Stomach (tissue), 8 donors: ENCODE measurements at regions not wholly inside any gene's neighbourhood (a gene's known extent, or its start where the extent isn't known, plus 50 kb on each side); places are given as distances from the start of the nearest gene placed in this dataset.

ENCODE experiments used
- DNase-seq, 2 donors: peaks; one replicate each; pipeline versions ENCODE4 v3.0.0 to v3.0.0-alpha.2; 2013 to 2019
- H3K27ac ChIP-seq, 5 donors: fragments of 200-600 bp in 4 of 5; sonication (generic) in 4 of 5; one replicate each; pipeline ENCODE4 v1.5.1; 2013 to 2019; ENCODE audit warnings: mild to moderate bottlenecking in 1 of 5, moderate library complexity in 1 of 5
- H3K27me3 ChIP-seq, 3 donors: fragments of 200-600 bp; sonication (generic); one replicate each; pipeline ENCODE4 v1.5.1; 2017 to 2019; ENCODE audit warnings: mixed run types in 1 of 3
- H3K36me3 ChIP-seq, 4 donors: fragments of 200-600 bp; sonication (generic); 1 replicate in 3 of 4; 2 replicates in 1 of 4; pipeline ENCODE4 v1.5.1; 2016 to 2019
- H3K4me1 ChIP-seq, 4 donors: fragments of 200-600 bp; sonication (generic); one replicate each; pipeline ENCODE4 v1.5.1; 2016 to 2019
- H3K4me3 ChIP-seq, 4 donors: fragments of 200-600 bp; sonication (generic) in 3 of 4; one replicate each; pipeline ENCODE4 v1.5.1; 2016 to 2019; ENCODE audit warnings: mild to moderate bottlenecking in 1 of 4
- H3K9me3 ChIP-seq, 4 donors: fragments of 200-600 bp; sonication (generic); one replicate each; pipeline ENCODE4 v1.5.1; 2016 to 2019
- CTCF ChIP-seq, 7 experiments: fragments of 450-650 bp in 4 of 7; fragments of 200-600 bp in 3 of 7; sonication (generic) in 3 of 7; IDR thresholded peaks; one replicate each; pipeline ENCODE4 v1.5.1; 2016 to 2019; ENCODE audit warnings: antibody characterized with exemption in 7 of 7, control low read depth in 2 of 7, mild to moderate bottlenecking in 1 of 7
- EP300 ChIP-seq: sonication (generic); formaldehyde crosslinking; IDR thresholded peaks from one replicate; pipeline ENCODE4 v1.6.1; 2017; ENCODE audit warnings: antibody characterized with exemption
- POLR2A ChIP-seq, 4 donors: fragments of 450-650 bp; IDR thresholded peaks; one replicate each; pipeline ENCODE4 v1.6.1; 2016; ENCODE audit warnings: antibody characterized with exemption in 4 of 4, control low read depth in 2 of 4, mild to moderate bottlenecking in 1 of 4, moderate library complexity in 1 of 4
- POLR2AphosphoS5 ChIP-seq, 3 donors: sonication (generic); formaldehyde crosslinking; IDR thresholded peaks; one replicate each; pipeline ENCODE4 v1.6.1; 2016; ENCODE audit warnings: antibody characterized with exemption in 3 of 3
- WGBS, 5 donors: extraction: QIAGEN DNeasy Blood & Tissue Kit in 3 of 5; methylation state at CpG; one replicate each; pipeline versions ENCODE4 v1.1.5 to v1.1.7; 2013 to 2018; 5-methylcytosine and 5-hydroxymethylcytosine counted together
- intact Hi-C: fragments of 100-400 bp; cut with DNase I; formaldehyde crosslinking; loops from one replicate; pipeline ENCODE4 v1.15.1; 2023; ENCODE audit warnings: low total_unique reads
- donor health status: healthy with polysubstance abuse.
- donor health status: Bipolar disorder and iron deficiency.
- donor health status: healthy.

GRCh38 chrX:42274151-42274550 lies 350.8 kb upstream of the CASK start:
- H3K4me1 ChIP-seq, result no peaks in the 10 kb centered on the region
- no peak for DNase-seq
- H3K27ac ChIP-seq, result no peak overlapping the region
- no peaks in the 10 kb centered on the region for H3K36me3 ChIP-seq
- H3K9me3 ChIP-seq, result no peaks in the 10 kb centered on the region
- TF ChIP-seq EP300 (no peak), CTCF (IDR thresholded peaks at IDR 0.05) (no peak), POLR2A (IDR thresholded peaks at IDR 0.05) (no peak), POLR2AphosphoS5 (IDR thresholded peaks at IDR 0.05) (no peak)
- 43 to 98% (median 75%) methylated on average over 2 of the region's 2 CpGs for WGBS, 5 donors
- no peaks in the 10 kb centered on the region for H3K27me3 ChIP-seq
- intact Hi-C loops, result no loop called here
- no peak overlapping the region for H3K4me3 ChIP-seq

GRCh38 chrX:42273387-42273786 lies 350.0 kb upstream of the CASK start:
- intact Hi-C loops, result no loop called here
- no peaks in the 10 kb centered on the region for H3K4me1 ChIP-seq
- WGBS, 5 donors, result 69 to 95% (median 91%) methylated on average over 4 of the region's 4 CpGs
- no peak for DNase-seq
- no peaks in the 10 kb centered on the region for H3K36me3 ChIP-seq
- no peak overlapping the region for H3K27ac ChIP-seq
- no peaks in the 10 kb centered on the region for H3K9me3 ChIP-seq
- no peaks in the 10 kb centered on the region for H3K27me3 ChIP-seq
- no peak overlapping the region for H3K4me3 ChIP-seq
- TF ChIP-seq CTCF (IDR thresholded peaks at IDR 0.05) (no peak), POLR2AphosphoS5 (IDR thresholded peaks at IDR 0.05) (no peak), POLR2A (IDR thresholded peaks at IDR 0.05) (no peak), EP300 (no peak)

GRCh38 chrX:42269186-42269585 lies 345.8 kb upstream of the CASK start:
- no peaks in the 10 kb centered on the region for H3K36me3 ChIP-seq
- no peak overlapping the region for H3K27ac ChIP-seq
- no peaks in the 10 kb centered on the region for H3K9me3 ChIP-seq
- no peaks in the 10 kb centered on the region for H3K4me1 ChIP-seq
- no peak for TF ChIP-seq EP300
- TF ChIP-seq CTCF (IDR thresholded peaks at IDR 0.05), result no peak
- TF ChIP-seq POLR2AphosphoS5 (IDR thresholded peaks at IDR 0.05), result no peak
- no peak for TF ChIP-seq POLR2A (IDR thresholded peaks at IDR 0.05)
- intact Hi-C loops, result no loop called here
- WGBS, 5 donors, result 66 to 86% (median 76%) methylated on average over 2 of the region's 2 CpGs
- no peaks in the 10 kb centered on the region for H3K27me3 ChIP-seq
- DNase-seq, result no peak
- no peak overlapping the region for H3K4me3 ChIP-seq

GRCh38 chrX:42260854-42261253 lies 337.5 kb upstream of the CASK start:
- Histone ChIP-seq H3K9me3 (peaks cover 0 to 7% (median 0%) of the 10 kb centered on the region in 4 donors), H3K27me3 (no peaks in the 10 kb centered on the region), H3K4me3 (no peak overlapping the region), H3K36me3 (no peaks in the 10 kb centered on the region), H3K4me1 (no peaks in the 10 kb centered on the region), H3K27ac (no peak overlapping the region)
- intact Hi-C loops, result no loop called here
- no peak for TF ChIP-seq CTCF (IDR thresholded peaks at IDR 0.05)
- no peak for DNase-seq
- 75 to 92% (median 78%) methylated on average over 1 of the region's 1 CpG for whole genome bisulfite sequencing, 5 donors

GRCh38 chrX:42248226-42248625 lies 324.9 kb upstream of the CASK start:
- H3K27ac ChIP-seq, result no peak overlapping the region
- no peaks in the 10 kb centered on the region for H3K9me3 ChIP-seq
- H3K27me3 ChIP-seq, result peaks cover 0 to 5% (median 0%) of the 10 kb centered on the region in 3 donors
- H3K4me3 ChIP-seq, result no peak overlapping the region
- TF ChIP-seq CTCF (IDR thresholded peaks at IDR 0.05) (no peak), EP300 (no peak), POLR2AphosphoS5 (IDR thresholded peaks at IDR 0.05) (no peak), POLR2A (IDR thresholded peaks at IDR 0.05) (no peak)
- no peaks in the 10 kb centered on the region for H3K4me1 ChIP-seq
- no peak for DNase-seq
- intact Hi-C loops, result no loop called here
- H3K36me3 ChIP-seq, result no peaks in the 10 kb centered on the region
- 83 to 94% (median 85%) methylated on average over 4 of the region's 4 CpGs for WGBS, 5 donors
